ENCODE measurements at regions not wholly inside any gene's neighbourhood (a gene's known extent, or its start where the extent isn't known, plus 50 kb on each side); places are given as distances from the start of the nearest gene placed in this dataset.
"Not testable (repeated sequence)": the region's sequence is repeated elsewhere in the genome, so short reads cannot be mapped to it uniquely, and the experiment has no call there.

- ATAC-seq, result not testable (repeated sequence)
These were observed 269.9 kb downstream of the ZNF37A start for GRCh38 chr10:38364073-38364472.

GRCh38 chr10:38365917-38366316 is 271.8 kb downstream of the ZNF37A start:
- ATAC-seq, result peak; percentile 77

GRCh38 chr10:38383800-38384199 is 289.7 kb downstream of the ZNF37A start:
- ATAC-seq, result not testable (repeated sequence)

GRCh38 chr10:38386869-38387268 is 292.7 kb downstream of the ZNF37A start:
- not testable (repeated sequence) for ATAC-seq

- not testable (repeated sequence) for ATAC-seq
These were observed 296.6 kb downstream of the ZNF37A start for GRCh38 chr10:38390725-38391124.

GRCh38 chr10:38395465-38395864 is 301.3 kb downstream of the ZNF37A start:
- ATAC-seq, result not testable (repeated sequence)

GRCh38 chr10:38396178-38396954 is 302.2 kb downstream of the ZNF37A start:
- not testable (repeated sequence) for ATAC-seq

GRCh38 chr10:38401565-38401964 is 307.4 kb downstream of the ZNF37A start:
- not testable (repeated sequence) for ATAC-seq

GRCh38 chr10:38402442-38403346 is 308.6 kb downstream of the ZNF37A start:
- peak; percentile 100 for ATAC-seq

- not testable (repeated sequence) for ATAC-seq
These were observed 309.4 kb downstream of the ZNF37A start for GRCh38 chr10:38403347-38404117.

GRCh38 chr10:38423634-38424033 is 329.5 kb downstream of the ZNF37A start:
- ATAC-seq, result not testable (repeated sequence)

GRCh38 chr10:38430242-38430641 is 336.1 kb downstream of the ZNF37A start:
- ATAC-seq, result not testable (repeated sequence)

GRCh38 chr10:38437359-38437758 is 343.2 kb downstream of the ZNF37A start:
- not testable (repeated sequence) for ATAC-seq

- ATAC-seq, result not testable (repeated sequence)
These were observed 354.6 kb downstream of the ZNF37A start for GRCh38 chr10:38448614-38449355.

- ATAC-seq, result not testable (repeated sequence)
These were observed 355.5 kb downstream of the ZNF37A start for GRCh38 chr10:38449618-38450017.

GRCh38 chr10:38450372-38451057 is 356.4 kb downstream of the ZNF37A start:
- ATAC-seq, result not testable (repeated sequence)

GRCh38 chr10:38451306-38451967 is 357.3 kb downstream of the ZNF37A start:
- not testable (repeated sequence) for ATAC-seq

Measured in esophagus mucosa (tissue), 1 donor.